ENCODE measurements at regions not wholly inside any gene's neighbourhood (a gene's known extent, or its start where the extent isn't known, plus 50 kb on each side); places are given as distances from the start of the nearest gene placed in this dataset.

DNA sequence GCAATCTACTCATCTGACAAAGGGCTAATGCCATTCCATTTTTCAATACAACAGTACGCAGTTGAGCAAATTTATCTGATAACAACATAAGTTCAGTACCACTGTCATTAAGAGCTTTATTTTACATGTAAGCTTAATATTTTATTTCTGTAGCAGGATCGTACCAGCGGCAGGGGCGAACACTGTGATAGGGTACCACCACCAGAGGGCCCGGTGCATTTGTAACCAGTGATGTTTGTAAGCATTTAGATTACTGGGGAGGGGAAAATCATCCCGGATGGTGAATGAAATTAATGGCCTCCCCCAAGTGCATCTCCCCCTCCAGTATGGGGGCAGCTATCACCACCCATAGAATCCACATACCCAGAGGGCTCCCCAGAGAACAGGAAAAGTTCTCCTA lies 179.0 kb downstream of the ADGRA3 start:
- DNase-seq (ENCODE audit: low read depth), result no peak

- no peak for DNase-seq (ENCODE audit: low read depth)
Measured at GRCh38 chr4:22334155-22334554, 181.7 kb downstream of the ADGRA3 start.

- DNase-seq (ENCODE audit: low read depth), result no peak
Measured at GRCh38 chr4:22324422-22324821, 191.4 kb downstream of the ADGRA3 start.

DNA sequence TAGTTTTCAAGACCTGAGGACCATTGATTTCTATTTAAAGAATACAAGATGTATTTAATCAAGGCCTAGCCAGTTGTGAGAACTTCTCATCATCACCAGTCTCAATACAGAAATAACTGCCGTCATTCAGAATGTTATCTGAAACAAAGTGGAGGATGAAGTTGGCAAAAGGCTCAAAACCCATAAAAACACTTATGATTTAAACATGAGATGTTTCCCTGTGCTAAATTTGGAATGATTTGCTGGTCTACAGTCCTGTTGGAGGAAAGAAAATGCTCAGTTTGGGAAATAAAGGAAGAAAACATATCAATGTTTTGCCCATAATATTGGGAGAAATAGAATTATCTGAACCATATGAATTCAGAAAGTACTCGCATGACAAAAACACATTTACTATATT lies 192.2 kb downstream of the ADGRA3 start:
- DNase-seq (ENCODE audit: low read depth), result no peak

- no peak for DNase-seq (ENCODE audit: low read depth)
Measured at GRCh38 chr4:22322996-22323395, 192.9 kb downstream of the ADGRA3 start.

DNA sequence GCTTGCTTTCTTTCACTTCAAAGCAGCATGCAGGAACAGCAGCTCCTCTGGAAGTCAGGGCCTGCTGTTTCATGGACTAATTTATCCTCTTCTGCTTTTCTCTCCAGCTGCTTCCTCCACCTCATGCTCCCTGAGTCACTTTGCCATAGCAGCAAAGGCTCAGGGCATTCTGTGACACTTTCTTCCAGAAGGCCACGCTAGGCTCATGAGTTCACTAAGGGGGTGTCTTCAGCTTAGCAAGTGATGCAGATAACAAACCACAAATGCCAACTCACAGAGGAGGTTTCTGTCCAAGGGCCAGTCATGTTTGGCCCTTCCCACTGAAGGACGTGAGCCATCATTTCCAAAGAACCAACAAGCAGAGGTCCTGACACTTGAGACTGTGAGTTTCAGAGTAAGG lies 200.2 kb downstream of the ADGRA3 start:
- DNase-seq (ENCODE audit: low read depth), result peak; percentile 32

DNA sequence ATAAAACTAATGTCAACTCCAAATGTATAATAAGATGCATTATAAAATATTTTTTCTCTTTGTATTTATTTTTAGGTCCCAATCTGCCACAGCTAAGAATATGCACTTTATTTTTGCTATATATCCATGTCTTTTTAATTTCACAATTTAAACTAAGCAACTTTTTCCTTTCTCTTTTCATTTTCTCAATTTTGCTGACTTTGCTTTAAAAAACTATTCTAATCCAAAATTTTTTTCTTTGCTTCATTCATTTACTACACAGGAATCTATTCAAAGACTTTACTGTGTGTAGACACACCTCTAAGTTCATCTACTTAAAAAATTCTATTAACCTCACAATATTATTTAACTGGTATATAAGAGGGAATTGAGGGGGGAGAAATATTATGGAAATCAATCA lies 201.9 kb downstream of the ADGRA3 start:
- DNase-seq (ENCODE audit: low read depth), result no peak

GRCh38 chr4:22312113-22312512 lies 203.8 kb downstream of the ADGRA3 start:
- DNase-seq (ENCODE audit: low read depth), result no peak

DNA sequence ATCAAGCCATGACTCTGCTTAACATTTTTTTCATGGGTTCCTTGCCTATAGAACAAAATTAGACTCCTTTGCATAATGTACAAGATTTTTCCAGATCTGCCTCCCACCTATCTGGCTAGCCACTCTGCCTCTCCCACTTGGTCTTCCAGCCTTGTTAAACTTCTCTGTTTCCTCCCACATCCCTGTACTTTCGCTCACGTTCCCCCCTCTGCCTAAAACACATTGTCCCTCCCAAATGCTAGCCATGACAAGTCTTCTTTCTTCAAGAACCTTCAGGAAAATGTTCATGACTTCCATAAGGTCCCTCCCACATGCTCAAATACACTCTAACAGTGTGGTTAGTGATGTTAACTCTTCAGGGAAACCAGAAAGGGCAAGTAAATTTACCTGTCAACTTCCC lies 214.6 kb downstream of the ADGRA3 start:
- no peak for DNase-seq (ENCODE audit: low read depth)

- DNase-seq (ENCODE audit: low read depth), result no peak
Measured at GRCh38 chr4:22299678-22300077, 216.2 kb downstream of the ADGRA3 start.

DNA sequence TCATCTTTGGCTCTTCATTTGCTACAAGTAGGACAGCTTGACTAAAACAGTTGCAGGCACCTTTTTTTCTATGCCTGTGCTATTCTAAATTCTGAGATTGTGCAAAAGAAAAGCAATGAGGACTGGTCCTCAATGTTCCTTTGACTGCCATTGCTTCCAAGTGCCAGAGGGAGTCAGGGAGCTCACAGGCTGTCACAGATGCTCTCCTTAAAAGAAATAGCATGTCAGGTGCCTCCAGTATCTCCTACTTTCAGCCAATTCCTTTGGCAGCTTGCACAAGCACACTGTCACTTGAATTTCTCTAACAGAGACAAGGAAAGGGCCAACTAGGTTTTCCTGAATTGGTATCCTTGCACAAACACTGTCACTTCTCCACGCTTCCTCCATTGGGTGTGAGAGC lies 228.2 kb downstream of the ADGRA3 start:
- DNase-seq (ENCODE audit: low read depth), result no peak

DNA sequence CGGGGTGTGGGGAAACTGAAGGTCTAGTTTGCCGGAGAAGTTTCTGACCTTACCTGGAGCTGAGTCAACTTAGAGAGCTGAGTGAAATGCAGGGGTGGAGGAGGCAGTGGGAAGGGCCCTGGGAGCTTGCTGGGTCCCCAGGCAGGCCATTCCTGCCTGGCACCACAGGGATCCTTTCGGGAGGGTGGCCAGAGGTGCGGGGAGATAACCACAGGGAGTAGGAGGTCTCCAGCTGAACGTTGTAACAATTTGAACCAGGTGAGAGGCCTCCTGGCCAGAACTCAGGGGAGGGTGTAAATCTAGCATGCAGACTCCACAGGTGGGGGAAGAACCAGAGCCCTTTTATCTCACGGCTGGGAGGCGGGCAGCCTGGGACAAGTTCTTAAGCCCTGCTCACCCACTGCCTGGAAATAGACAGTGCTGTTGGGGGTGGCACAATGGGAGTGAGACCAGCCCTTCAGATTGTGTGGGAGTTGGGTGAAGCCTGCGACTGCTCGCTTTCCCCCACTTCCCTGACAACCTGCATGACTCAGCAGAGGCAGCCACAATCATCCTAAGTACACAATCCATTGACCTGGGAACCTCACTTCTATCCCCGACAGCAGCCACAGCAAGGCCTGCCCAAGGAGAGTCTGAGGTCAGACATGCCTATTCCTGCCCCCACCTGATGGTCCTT lies 247.4 kb downstream of the ADGRA3 start:
- DNase-seq (ENCODE audit: low read depth), result no peak

GRCh38 chr4:22264261-22264660 lies 251.6 kb downstream of the ADGRA3 start:
- no peak for DNase-seq (ENCODE audit: low read depth)

DNA sequence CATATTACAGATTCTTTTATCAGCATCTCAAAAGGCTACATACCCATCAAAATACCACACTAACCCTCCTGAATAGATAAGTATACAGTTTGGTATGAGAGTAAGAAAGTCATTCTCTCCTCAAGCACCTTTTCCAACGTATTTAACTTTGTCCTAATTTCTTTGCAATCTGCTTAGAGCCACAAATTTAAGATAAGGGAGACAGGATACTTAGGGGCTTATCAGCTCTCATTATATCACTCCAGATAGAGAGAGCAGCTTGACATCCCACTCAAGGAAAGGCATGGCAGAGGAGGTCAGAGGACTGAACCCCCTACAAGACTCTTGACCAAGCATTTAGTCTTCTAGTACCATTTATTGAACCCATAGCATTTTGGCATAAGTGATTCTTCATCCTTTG lies 262.4 kb downstream of the ADGRA3 start:
- no peak for DNase-seq (ENCODE audit: low read depth)

DNA sequence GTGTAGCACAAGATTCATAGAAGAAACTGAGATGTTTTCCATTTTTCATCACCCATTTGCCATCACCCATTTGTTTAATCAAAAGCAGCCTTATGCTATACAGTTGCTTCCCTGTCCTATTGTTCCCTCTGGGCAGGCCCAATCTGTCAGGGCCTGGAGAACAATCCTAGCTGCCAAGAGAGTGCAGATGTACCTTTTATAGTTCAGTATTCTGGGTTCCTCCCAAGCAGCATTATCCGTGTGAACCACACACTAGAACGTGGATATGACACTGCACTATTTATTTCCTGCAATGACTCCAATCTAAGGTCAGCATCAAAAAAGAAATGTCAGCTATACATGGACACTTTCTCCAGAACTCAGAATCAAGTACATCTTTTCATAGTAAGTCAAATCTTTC lies 269.0 kb downstream of the ADGRA3 start:
- no peak for DNase-seq (ENCODE audit: low read depth)

DNA sequence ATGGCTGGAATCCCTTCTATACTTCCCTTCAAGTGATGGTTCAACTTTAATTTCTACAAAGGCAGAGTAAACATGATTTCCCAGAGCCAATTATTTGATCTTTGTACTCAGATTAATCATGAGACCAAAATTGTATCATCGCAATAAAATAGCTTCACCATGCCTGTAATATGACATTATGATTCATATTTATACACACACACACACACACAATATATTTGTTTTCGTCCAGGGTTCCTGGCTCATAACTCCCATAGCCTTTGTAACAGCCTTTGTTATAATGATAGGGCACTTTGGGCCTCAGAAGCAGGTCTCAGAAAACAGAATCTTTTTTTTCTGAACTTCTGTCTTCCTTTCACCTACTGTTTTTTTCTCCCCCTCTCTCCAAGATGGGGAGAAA lies 270.6 kb downstream of the ADGRA3 start:
- DNase-seq (ENCODE audit: low read depth), result no peak

GRCh38 chr4:22241415-22241814 lies 274.5 kb downstream of the ADGRA3 start:
- no peak for DNase-seq (ENCODE audit: low read depth)

DNA sequence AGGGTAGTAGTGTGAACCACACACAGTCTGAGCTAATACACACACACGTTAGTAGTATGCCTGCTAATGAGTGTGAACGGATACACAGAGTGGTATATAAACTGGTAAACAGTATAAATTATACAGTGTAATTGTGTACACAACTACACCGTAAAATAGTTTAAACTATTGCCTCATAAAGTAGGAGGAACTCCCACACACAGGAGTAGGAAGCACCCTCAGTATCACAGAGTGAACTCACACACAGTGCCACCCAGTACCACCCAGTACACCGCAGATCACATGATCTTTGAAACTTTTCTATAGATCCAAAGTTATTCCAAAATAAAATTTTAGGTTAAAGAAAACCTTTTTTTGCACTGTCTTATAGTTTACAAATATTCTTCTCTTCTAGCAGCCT lies 275.1 kb downstream of the ADGRA3 start:
- no peak for DNase-seq (ENCODE audit: low read depth)

DNA sequence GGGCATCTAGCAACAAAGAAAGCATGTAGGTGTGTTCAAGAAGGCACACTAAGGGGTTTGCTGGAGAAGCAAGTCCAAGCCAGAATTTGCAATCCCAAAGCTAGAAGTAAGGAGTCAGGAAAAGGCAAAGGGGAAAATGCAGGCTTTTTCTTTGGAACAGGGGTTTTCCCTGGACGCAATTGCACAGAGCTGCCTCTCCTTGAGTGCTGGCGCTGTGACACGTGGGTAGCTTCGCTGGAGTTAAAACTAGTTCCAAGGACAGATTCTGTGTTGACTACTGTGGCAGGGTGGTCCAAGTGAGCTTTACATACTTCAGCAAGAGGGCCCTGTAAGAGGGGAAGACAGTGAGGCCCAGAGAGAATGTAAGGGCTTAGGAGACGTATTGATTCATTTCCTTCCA lies 277.1 kb downstream of the ADGRA3 start:
- peak; percentile 10 for DNase-seq (ENCODE audit: low read depth)

- DNase-seq (ENCODE audit: low read depth), result no peak
Measured at GRCh38 chr4:22237846-22238494, 277.9 kb downstream of the ADGRA3 start.

- DNase-seq (ENCODE audit: low read depth), result peak; percentile 32
Measured at GRCh38 chr4:22237155-22237751, 278.6 kb downstream of the ADGRA3 start.

- no peak for DNase-seq (ENCODE audit: low read depth)
Measured at GRCh38 chr4:22235698-22236097, 280.2 kb downstream of the ADGRA3 start.

DNA sequence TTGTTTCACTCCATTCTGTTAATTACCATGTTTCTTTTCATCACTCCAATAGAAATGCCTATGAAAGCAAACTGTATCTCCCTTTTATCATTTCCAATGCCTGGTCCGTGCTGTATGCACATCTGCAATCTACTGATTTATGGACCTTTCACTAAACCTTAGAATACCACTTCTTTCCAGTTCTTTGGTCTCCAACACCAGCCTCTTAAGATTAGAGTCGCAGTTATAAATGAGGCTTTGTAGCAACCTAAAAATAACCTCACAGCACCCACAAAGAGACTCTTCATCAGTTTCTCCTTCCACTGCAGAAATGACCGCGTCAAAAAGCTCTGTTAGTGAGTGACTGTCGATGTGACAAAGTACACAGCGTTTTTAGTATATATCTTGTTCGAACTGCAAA lies 282.6 kb downstream of the ADGRA3 start:
- DNase-seq (ENCODE audit: low read depth), result no peak

DNA sequence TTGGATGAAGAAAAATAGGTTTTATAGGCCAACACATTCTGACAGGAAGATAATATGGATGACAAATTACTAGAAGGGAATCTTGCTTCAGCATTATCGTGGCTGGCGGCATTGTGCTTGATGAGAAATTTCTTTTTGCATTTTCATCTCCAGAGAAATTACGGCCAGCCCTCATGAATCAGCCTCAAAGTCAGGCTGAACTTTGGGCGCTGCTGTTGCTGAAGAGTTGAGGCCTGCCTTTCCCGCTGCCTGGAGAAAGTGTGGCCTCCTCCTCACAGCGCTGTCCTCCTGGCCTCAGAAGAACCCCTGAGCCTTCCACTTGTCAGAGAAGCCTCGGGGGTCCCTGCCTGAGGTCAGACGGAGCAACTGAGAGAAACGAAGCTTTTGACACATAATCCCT lies 272.4 kb upstream of the KCNIP4 start:
- DNase-seq (ENCODE audit: low read depth), result no peak
